MM.1S (cell line): ENCODE measurements at regions not wholly inside any gene's neighbourhood (a gene's known extent, or its start where the extent isn't known, plus 50 kb on each side); places are given as distances from the start of the nearest gene placed in this dataset.

Source experiments
- DNase-seq: peaks from one replicate; pipeline ENCODE4 v3.0.0-alpha.2; 2015
- H2AFZ ChIP-seq: fragments of 300-600 bp; sonication (generic); 2 replicates; pipeline ENCODE4 v1.6.0; 2016; ENCODE audit warnings: antibody characterized with exemption, low read length
- H3F3A ChIP-seq: fragments of 300-600 bp; sonication (generic); 2 replicates; pipeline ENCODE4 v1.6.1; 2016; ENCODE audit warnings: mild to moderate bottlenecking, antibody characterized with exemption, low read length, moderate library complexity, mixed read lengths; ENCODE audit not compliant: insufficient read depth
- H3K27ac ChIP-seq: fragments of 300-600 bp; sonication (generic); 2 replicates; pipeline ENCODE4 v1.5.1; 2016; ENCODE audit warnings: mild to moderate bottlenecking, low read length
- H3K27me3 ChIP-seq: fragments of 300-600 bp; sonication (generic); replicated peaks from 2 replicates; pipeline ENCODE4 v1.6.0; 2016; ENCODE audit warnings: low read length; ENCODE audit not compliant: insufficient read depth
- H3K36me3 ChIP-seq: fragments of 300-600 bp; sonication (generic); replicated peaks from 2 replicates; pipeline ENCODE4 v1.6.1; 2016; ENCODE audit warnings: mild to moderate bottlenecking, low read length, mixed read lengths; ENCODE audit not compliant: insufficient read depth
- H3K4me1 ChIP-seq: fragments of 300-600 bp; sonication (generic); 2 replicates; pipeline ENCODE4 v1.6.1; 2016; ENCODE audit warnings: low read length, mixed read lengths
- H3K4me2 ChIP-seq: fragments of 300-600 bp; sonication (generic); 2 replicates; pipeline ENCODE4 v1.6.0; 2016; ENCODE audit warnings: low read depth, low read length
- H3K4me3 ChIP-seq: fragments of 300-600 bp; sonication (generic); 2 replicates; pipeline ENCODE4 v1.5.1; 2016; ENCODE audit warnings: low read length, mixed read lengths
- H3K79me2 ChIP-seq: fragments of 300-600 bp; sonication (generic); 2 replicates; pipeline ENCODE4 v1.6.1; 2016; ENCODE audit warnings: mixed run types, low read length, mixed read lengths
- H3K9ac ChIP-seq: fragments of 300-600 bp; sonication (generic); 2 replicates; pipeline ENCODE4 v1.6.1; 2016; ENCODE audit warnings: low read length, mixed read lengths
- H3K9me2 ChIP-seq: fragments of 300-600 bp; sonication (generic); replicated peaks from 2 replicates; pipeline ENCODE4 v1.6.1; 2016; ENCODE audit warnings: mild to moderate bottlenecking, low read length, mixed read lengths; ENCODE audit not compliant: insufficient read depth
- H3K9me3 ChIP-seq: fragments of 300-600 bp; sonication (generic); replicated peaks from 2 replicates; pipeline ENCODE4 v1.6.1; 2016; ENCODE audit warnings: mild to moderate bottlenecking, low read length, mixed read lengths; ENCODE audit not compliant: insufficient read depth
- H4K20me1 ChIP-seq: fragments of 300-600 bp; sonication (generic); 2 replicates; pipeline ENCODE4 v1.6.1; 2016; ENCODE audit warnings: mild to moderate bottlenecking, low read length, moderate library complexity, mixed read lengths; ENCODE audit not compliant: insufficient read depth
- CTCF ChIP-seq: fragments of 300-600 bp; sonication (generic); IDR thresholded peaks from 2 replicates; pipeline ENCODE4 v1.5.1; 2016; ENCODE audit warnings: antibody characterized with exemption, low read length, mixed read lengths
- EZH2 ChIP-seq: fragments of 300-600 bp; sonication (generic); optimal IDR thresholded peaks from 2 replicates; pipeline ENCODE3; 2017; ENCODE audit warnings: low read depth, mild to moderate bottlenecking, antibody characterized with exemption, low read length, mixed read lengths
- EZH2phosphoT487 ChIP-seq: fragments of 300-600 bp; sonication (generic); IDR thresholded peaks from 2 replicates; pipeline ENCODE4 v1.6.1; 2018; ENCODE audit warnings: antibody characterized with exemption, low read length

- Histone ChIP-seq H3K27me3 (no peaks in the 10 kb centered on the region), H3K9me3 (no peaks in the 10 kb centered on the region), H3F3A (no peaks in the 10 kb centered on the region), H3K79me2 (no peaks in the 10 kb centered on the region), H4K20me1 (no peaks in the 10 kb centered on the region), H3K27ac (no peak overlapping the region), H3K9ac (no peak overlapping the region), H3K4me1 (no peaks in the 10 kb centered on the region), H3K4me2 (no peak overlapping the region), H3K4me3 (no peak overlapping the region), H3K36me3 (no peaks in the 10 kb centered on the region), H2AFZ (no peak overlapping the region), H3K9me2 (no peaks in the 10 kb centered on the region)
- DNase-seq, result no peak
- no peak for TF ChIP-seq EZH2
- TF ChIP-seq EZH2phosphoT487, result no peak
- TF ChIP-seq CTCF, result no peak
Observed at GRCh38 chr2:107436281-107436680, 390.4 kb upstream of the RGPD4 start.

- no peaks in the 10 kb centered on the region for H3F3A ChIP-seq
- no peak overlapping the region for H2AFZ ChIP-seq
Observed at GRCh38 chr2:107437265-107437664, 389.4 kb upstream of the RGPD4 start.

GRCh38 chr2:107437807-107438206 is 388.9 kb upstream of the RGPD4 start:
- no peaks in the 10 kb centered on the region for H3F3A ChIP-seq
- TF ChIP-seq EZH2 (no peak), EZH2phosphoT487 (no peak), CTCF (no peak)
- no peak overlapping the region for H3K4me3 ChIP-seq
- H3K4me2 ChIP-seq, result no peak overlapping the region
- no peaks in the 10 kb centered on the region for H3K36me3 ChIP-seq
- H3K79me2 ChIP-seq, result no peaks in the 10 kb centered on the region
- H3K27ac ChIP-seq, result no peak overlapping the region
- no peaks in the 10 kb centered on the region for H3K4me1 ChIP-seq
- H3K9me3 ChIP-seq, result no peaks in the 10 kb centered on the region
- no peak overlapping the region for H3K9ac ChIP-seq
- H3K27me3 ChIP-seq, result no peaks in the 10 kb centered on the region
- no peaks in the 10 kb centered on the region for H4K20me1 ChIP-seq
- no peaks in the 10 kb centered on the region for H3K9me2 ChIP-seq
- no peak overlapping the region for H2AFZ ChIP-seq
- no peak for DNase-seq

More at GRCh38 chr2:107437265-107437664, 389.4 kb upstream of the RGPD4 start:
- no peaks in the 10 kb centered on the region for H4K20me1 ChIP-seq
- TF ChIP-seq EZH2 (no peak), CTCF (no peak), EZH2phosphoT487 (no peak)
- no peaks in the 10 kb centered on the region for H3K79me2 ChIP-seq
- H3K9ac ChIP-seq, result no peak overlapping the region
- no peaks in the 10 kb centered on the region for H3K9me3 ChIP-seq
- no peaks in the 10 kb centered on the region for H3K36me3 ChIP-seq
- DNase-seq, result no peak
- no peaks in the 10 kb centered on the region for H3K27me3 ChIP-seq
- H3K4me1 ChIP-seq, result no peaks in the 10 kb centered on the region
- H3K4me3 ChIP-seq, result no peak overlapping the region
- no peak overlapping the region for H3K27ac ChIP-seq
- H3K9me2 ChIP-seq, result no peaks in the 10 kb centered on the region
- no peak overlapping the region for H3K4me2 ChIP-seq
